ENCODE measurements at regions not wholly inside any gene's neighbourhood (a gene's known extent, or its start where the extent isn't known, plus 50 kb on each side); places are given as distances from the start of the nearest gene placed in this dataset.

DNA sequence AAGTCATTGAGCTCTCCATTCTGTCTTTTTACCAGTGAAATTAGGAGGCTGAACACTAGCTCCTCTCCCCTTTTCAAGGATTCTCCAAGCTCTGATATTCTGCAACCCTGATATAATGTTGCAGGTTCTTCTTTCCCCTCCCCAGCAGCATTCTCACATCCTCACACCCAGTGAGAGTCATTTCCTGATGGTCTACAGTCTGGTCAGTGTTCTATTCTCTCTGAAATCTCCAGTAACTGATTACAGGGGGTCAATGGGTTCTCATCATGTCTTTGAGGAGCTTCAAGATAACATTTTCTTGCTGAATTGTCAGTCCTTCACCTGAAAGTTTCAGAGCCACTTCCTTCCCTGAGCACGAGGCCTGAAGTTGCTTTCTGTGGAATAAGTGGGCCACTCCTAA is 299.4 kb downstream of the PTEN start:
- TF ChIP-seq, protein P1, sequence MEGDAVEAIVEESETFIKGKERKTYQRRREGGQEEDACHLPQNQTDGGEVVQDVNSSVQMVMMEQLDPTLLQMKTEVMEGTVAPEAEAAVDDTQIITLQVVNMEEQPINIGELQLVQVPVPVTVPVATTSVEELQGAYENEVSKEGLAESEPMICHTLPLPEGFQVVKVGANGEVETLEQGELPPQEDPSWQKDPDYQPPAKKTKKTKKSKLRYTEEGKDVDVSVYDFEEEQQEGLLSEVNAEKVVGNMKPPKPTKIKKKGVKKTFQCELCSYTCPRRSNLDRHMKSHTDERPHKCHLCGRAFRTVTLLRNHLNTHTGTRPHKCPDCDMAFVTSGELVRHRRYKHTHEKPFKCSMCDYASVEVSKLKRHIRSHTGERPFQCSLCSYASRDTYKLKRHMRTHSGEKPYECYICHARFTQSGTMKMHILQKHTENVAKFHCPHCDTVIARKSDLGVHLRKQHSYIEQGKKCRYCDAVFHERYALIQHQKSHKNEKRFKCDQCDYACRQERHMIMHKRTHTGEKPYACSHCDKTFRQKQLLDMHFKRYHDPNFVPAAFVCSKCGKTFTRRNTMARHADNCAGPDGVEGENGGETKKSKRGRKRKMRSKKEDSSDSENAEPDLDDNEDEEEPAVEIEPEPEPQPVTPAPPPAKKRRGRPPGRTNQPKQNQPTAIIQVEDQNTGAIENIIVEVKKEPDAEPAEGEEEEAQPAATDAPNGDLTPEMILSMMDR (conservative IDR thresholded peaks at IDR 0.05; ENCODE audit: low read depth, low read length): no peak
- TF ChIP-seq EZH2 (IDR thresholded peaks at IDR 0.05; ENCODE audit: borderline replicate concordance, low read depth, low read length, poor library complexity, severe bottlenecking): no peak

Measured in A673 (cell line).